Endothelial cell of umbilical vein (primary cell): ENCODE measurements at regions not wholly inside any gene's neighbourhood (a gene's known extent, or its start where the extent isn't known, plus 50 kb on each side); places are given as distances from the start of the nearest gene placed in this dataset.

Experiments
- BruUV-seq: library from RNA; stranded (reverse); fragments of 400-500 nt; replicated peaks from 2 replicates; lab custom pipeline; 2021; lab: Mats Ljungman, UMichigan
- CTCF ChIA-PET: fragments of 300-600, 350-600 bp; sonication (Branson Sonifier 250); formaldehyde crosslinking; loops from one replicate; lab custom pipeline; 2021; ENCODE audit warnings: antibody characterized with exemption, inconsistent platforms; lab: Charles Lee
- POLR2A ChIA-PET: fragments of 300-600, 350-600 bp; sonication (Branson Sonifier 250); formaldehyde crosslinking; loops from one replicate; lab custom pipeline; 2021; ENCODE audit warnings: antibody characterized with exemption, inconsistent platforms; lab: Charles Lee
- DNase-seq: peaks from one replicate; pipeline ENCODE4 v3.0.0-alpha.2; 2011; ENCODE audit warnings: low read depth, low spot score
- FAIRE-seq: peaks from 2 replicates; lab custom pipeline; 2011; peaks lifted over from hg19 to GRCh38; lab: Jason Lieb, UNC
- H2AFZ ChIP-seq: 2 replicates; pipeline ENCODE4 v1.6.0; 2012; ENCODE audit warnings: low read depth, low read length, control low read depth, inconsistent platforms
- H3K27ac ChIP-seq: 2 replicates; pipeline ENCODE4 v1.5.1; 2011; ENCODE audit warnings: low read depth, mild to moderate bottlenecking, control low read depth, low read length, moderate library complexity; ENCODE audit not compliant: insufficient read depth
- H3K27me3 ChIP-seq, 2 experiments: 2 replicates each; pipeline versions ENCODE4 v1.6.0 to v1.6.1; 2011; ENCODE audit warnings: low read length in 2 of 2, mixed read lengths in 1 of 2; ENCODE audit not compliant: control insufficient read depth in 2 of 2, insufficient read depth in 2 of 2
- H3K36me3 ChIP-seq, 2 experiments: 2 replicates in 1 of 2; 3 replicates in 1 of 2; pipeline ENCODE4 v1.5.1; 2011; ENCODE audit warnings: low read length in 2 of 2, mild to moderate bottlenecking in 1 of 2, moderate library complexity in 1 of 2; ENCODE audit not compliant: control insufficient read depth in 2 of 2, insufficient read depth in 2 of 2; ENCODE audit errors: extremely low read depth in 1 of 2
- H3K4me1 ChIP-seq: 3 replicates; pipeline ENCODE4 v1.5.1; 2011; ENCODE audit warnings: mild to moderate bottlenecking, low read length; ENCODE audit not compliant: control insufficient read depth, insufficient read depth; ENCODE audit errors: extremely low read depth
- H3K4me2 ChIP-seq: 2 replicates; pipeline ENCODE4 v1.6.1; 2011; ENCODE audit warnings: low read length, control low read depth, mixed read lengths; ENCODE audit not compliant: insufficient read depth
- H3K4me3 ChIP-seq, 3 experiments: fragments of 200-600 bp in 1 of 3; sonication (generic), shearing (Covaris generic) in 1 of 3; replicated peaks in 1 of 3; 2 replicates each; pipeline ENCODE4 v1.5.1; 2011 to 2016; ENCODE audit warnings: control low read depth in 3 of 3, low read length in 3 of 3, mild to moderate bottlenecking in 2 of 3, inconsistent platforms in 1 of 3, low read depth in 1 of 3, moderate library complexity in 1 of 3; ENCODE audit not compliant: insufficient read depth in 1 of 3
- H3K79me2 ChIP-seq: 2 replicates; pipeline ENCODE4 v1.6.0; 2012; ENCODE audit warnings: low read length, inconsistent platforms; ENCODE audit not compliant: control insufficient read depth, insufficient read depth
- H3K9ac ChIP-seq: replicated peaks from 2 replicates; pipeline ENCODE3; 2011; ENCODE audit warnings: low read length, control low read depth; ENCODE audit not compliant: insufficient read depth; ENCODE audit errors: extremely low read depth
- H3K9me1 ChIP-seq: replicated peaks from 3 replicates; pipeline ENCODE4 v1.6.0; 2011; ENCODE audit warnings: mild to moderate bottlenecking, low read length; ENCODE audit not compliant: control insufficient read depth, insufficient read depth; ENCODE audit errors: extremely low read depth
- H3K9me3 ChIP-seq: replicated peaks from 2 replicates; pipeline ENCODE4 v1.5.1; 2012; ENCODE audit warnings: low read length, inconsistent platforms; ENCODE audit not compliant: control insufficient read depth, insufficient read depth
- H4K20me1 ChIP-seq: replicated peaks from 2 replicates; pipeline ENCODE3; 2011; ENCODE audit warnings: mild to moderate bottlenecking, low read length; ENCODE audit not compliant: control insufficient read depth, insufficient read depth; ENCODE audit errors: extremely low read depth
- EZH2 ChIP-seq: IDR thresholded peaks from 2 replicates; pipeline ENCODE4 v1.6.1; 2012; ENCODE audit warnings: borderline replicate concordance, low read depth, mild to moderate bottlenecking, moderate library complexity, low read length, inconsistent platforms; ENCODE audit not compliant: severe bottlenecking
- FOS ChIP-seq: IDR thresholded peaks from 2 replicates; pipeline ENCODE4 v1.6.1; 2011; ENCODE audit warnings: mild to moderate bottlenecking, low read length, moderate library complexity, borderline replicate concordance; ENCODE audit not compliant: insufficient read depth
- GATA2 ChIP-seq: IDR thresholded peaks from 2 replicates; pipeline ENCODE4 v1.7.0; 2011; ENCODE audit warnings: low read depth, mild to moderate bottlenecking, moderate library complexity, mixed read lengths, low read length; ENCODE audit not compliant: insufficient read length, insufficient read depth
- JUN ChIP-seq: IDR thresholded peaks from 2 replicates; pipeline ENCODE4 v1.6.1; 2011; ENCODE audit warnings: borderline replicate concordance, low read depth; ENCODE audit not compliant: insufficient read length, insufficient read depth
- MYC ChIP-seq: IDR thresholded peaks from one replicate; pipeline ENCODE4 v1.6.1; 2011; ENCODE audit warnings: mild to moderate bottlenecking, low read depth, low read length
- POLR2A ChIP-seq: IDR thresholded peaks from 2 replicates; pipeline ENCODE4 v1.6.1; 2012; ENCODE audit warnings: low read depth, mild to moderate bottlenecking, control low read depth, low read length
- POLR2AphosphoS5 ChIP-seq: IDR thresholded peaks from 2 replicates; pipeline ENCODE4 v1.6.1; 2012; ENCODE audit warnings: low read depth, mild to moderate bottlenecking, control low read depth, low read length, moderate library complexity; ENCODE audit not compliant: insufficient read depth
- dilution Hi-C: fragments of 300-500 bp; cut with MboI; formaldehyde crosslinking; loops from one replicate; pipeline ENCODE4 v1.15.0; 2019; ENCODE audit warnings: low sequenced_read_pairs; ENCODE audit not compliant: extremely low pct_ligation_motif_present
- intact Hi-C: fragments of 100-400 bp; cut with micrococcal nuclease; formaldehyde crosslinking; loops from one replicate; pipeline ENCODE4 v1.10.0; 2022
- TF ChIP-seq, protein P1 (sequence below): IDR thresholded peaks from 2 replicates; pipeline ENCODE4 v1.6.1; 2011; ENCODE audit not compliant: insufficient read depth, insufficient read length
- TF ChIP-seq, protein P2 (sequence below), 2 donors: IDR thresholded peaks; 1 replicate in 1 of 2; 2 replicates in 1 of 2; pipeline ENCODE4 v1.5.1; 2011; ENCODE audit warnings: low read length in 2 of 2, mild to moderate bottlenecking in 2 of 2, moderate library complexity in 2 of 2, control low read depth in 1 of 2, inconsistent platforms in 1 of 2, low read depth in 1 of 2; ENCODE audit not compliant: insufficient read depth in 1 of 2; ENCODE audit errors: extremely low read depth in 1 of 2

DNA sequence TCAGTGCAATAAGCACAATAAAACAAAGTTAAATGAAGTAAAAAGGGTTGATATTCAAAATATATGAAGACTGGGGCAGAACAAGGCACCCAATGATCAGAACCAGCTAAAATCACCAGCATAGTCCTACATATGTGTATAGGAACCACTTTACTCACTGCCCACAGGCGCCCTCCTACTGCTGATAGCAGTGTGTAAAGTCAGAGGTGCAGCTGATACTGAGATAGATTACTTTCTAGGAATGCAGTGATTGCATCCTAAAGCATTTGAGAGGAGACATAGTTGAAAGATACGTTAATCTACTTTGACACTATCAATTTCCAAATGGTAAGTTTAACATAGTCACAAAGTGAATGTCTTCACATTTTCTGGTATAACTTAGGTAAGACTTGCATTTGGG lies 161.1 kb upstream of the MCHR2 start:
- Histone ChIP-seq H3K4me2 (no peak overlapping the region), H3K9me1 (no peaks in the 10 kb centered on the region), H3K4me3 (no peak overlapping the region), H4K20me1 (no peaks in the 10 kb centered on the region), H3K36me3 (no peaks in the 10 kb centered on the region), H3K9ac (no peak overlapping the region), H2AFZ (no peak overlapping the region), H3K27me3 (peaks cover under 1 to 2% of the 10 kb centered on the region in 2 experiments), H3K9me3 (no peaks in the 10 kb centered on the region), H3K27ac (no peak overlapping the region), H3K79me2 (no peaks in the 10 kb centered on the region), H3K4me1 (no peaks in the 10 kb centered on the region)
- dilution Hi-C loops = no loop called here
- TF ChIP-seq, protein P1, sequence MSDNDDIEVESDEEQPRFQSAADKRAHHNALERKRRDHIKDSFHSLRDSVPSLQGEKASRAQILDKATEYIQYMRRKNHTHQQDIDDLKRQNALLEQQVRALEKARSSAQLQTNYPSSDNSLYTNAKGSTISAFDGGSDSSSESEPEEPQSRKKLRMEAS = no peak
- TF ChIP-seq MYC = no peak
- TF ChIP-seq JUN = no peak
- TF ChIP-seq GATA2 = no peak
- no peak for TF ChIP-seq POLR2AphosphoS5
- no peak for TF ChIP-seq EZH2
- TF ChIP-seq, protein P2, sequence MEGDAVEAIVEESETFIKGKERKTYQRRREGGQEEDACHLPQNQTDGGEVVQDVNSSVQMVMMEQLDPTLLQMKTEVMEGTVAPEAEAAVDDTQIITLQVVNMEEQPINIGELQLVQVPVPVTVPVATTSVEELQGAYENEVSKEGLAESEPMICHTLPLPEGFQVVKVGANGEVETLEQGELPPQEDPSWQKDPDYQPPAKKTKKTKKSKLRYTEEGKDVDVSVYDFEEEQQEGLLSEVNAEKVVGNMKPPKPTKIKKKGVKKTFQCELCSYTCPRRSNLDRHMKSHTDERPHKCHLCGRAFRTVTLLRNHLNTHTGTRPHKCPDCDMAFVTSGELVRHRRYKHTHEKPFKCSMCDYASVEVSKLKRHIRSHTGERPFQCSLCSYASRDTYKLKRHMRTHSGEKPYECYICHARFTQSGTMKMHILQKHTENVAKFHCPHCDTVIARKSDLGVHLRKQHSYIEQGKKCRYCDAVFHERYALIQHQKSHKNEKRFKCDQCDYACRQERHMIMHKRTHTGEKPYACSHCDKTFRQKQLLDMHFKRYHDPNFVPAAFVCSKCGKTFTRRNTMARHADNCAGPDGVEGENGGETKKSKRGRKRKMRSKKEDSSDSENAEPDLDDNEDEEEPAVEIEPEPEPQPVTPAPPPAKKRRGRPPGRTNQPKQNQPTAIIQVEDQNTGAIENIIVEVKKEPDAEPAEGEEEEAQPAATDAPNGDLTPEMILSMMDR (IDR thresholded peaks at IDR 0.05; ENCODE audit: extremely low read depth in 1 of 2, insufficient read depth in 1 of 2, low read depth in 1 of 2, low read length in 2 of 2) = no peak
- no peak for TF ChIP-seq FOS
- no peak for TF ChIP-seq POLR2A
- ChIA-PET CTCF (no interaction called here), POLR2A (no interaction called here)
- no peak for FAIRE-seq
- BruUV-seq = no TSS peak
- DNase-seq = no peak
- intact Hi-C loops = no loop called here
